ENCODE measurements at regions not wholly inside any gene's neighbourhood (a gene's known extent, or its start where the extent isn't known, plus 50 kb on each side); places are given as distances from the start of the nearest gene placed in this dataset.

- TF ChIP-seq CTCF (conservative IDR thresholded peaks at IDR 0.05; ENCODE audit: low read length) = no peak
- no peak overlapping the region for H3K4me3 ChIP-seq (ENCODE audit: low read length)
- DNase-seq (ENCODE audit: low read depth) = no peak
These were observed 287.1 kb downstream of the LPIN1 start for GRCh38 chr2:12033494-12033893.

GRCh38 chr2:12034382-12034781 lies 287.9 kb downstream of the LPIN1 start:
- no peak overlapping the region for H3K4me3 ChIP-seq (ENCODE audit: low read length)
- DNase-seq (ENCODE audit: low read depth) = no peak
- no peak for TF ChIP-seq CTCF (conservative IDR thresholded peaks at IDR 0.05; ENCODE audit: low read length)

GRCh38 chr2:12035029-12035720 lies 288.7 kb downstream of the LPIN1 start:
- TF ChIP-seq CTCF (conservative IDR thresholded peaks at IDR 0.05; ENCODE audit: low read length) = peak; percentile 13; the same call in 1 of the 2 replicates
- DNase-seq (ENCODE audit: low read depth) = peak; percentile 68

GRCh38 chr2:12035956-12036639 lies 289.7 kb downstream of the LPIN1 start:
- DNase-seq (ENCODE audit: low read depth) = no peak
- no peak for TF ChIP-seq CTCF (conservative IDR thresholded peaks at IDR 0.05; ENCODE audit: low read length)

More at GRCh38 chr2:12035029-12035720, 288.7 kb downstream of the LPIN1 start:
- H3K4me3 ChIP-seq (ENCODE audit: low read length) = no peak overlapping the region

GRCh38 chr2:12036640-12036983 lies 290.2 kb downstream of the LPIN1 start:
- no peak for TF ChIP-seq CTCF (conservative IDR thresholded peaks at IDR 0.05; ENCODE audit: low read length)
- no peak for DNase-seq (ENCODE audit: low read depth)
- H3K4me3 ChIP-seq (ENCODE audit: low read length) = no peak overlapping the region

More at GRCh38 chr2:12035956-12036639, 289.7 kb downstream of the LPIN1 start:
- H3K4me3 ChIP-seq (ENCODE audit: low read length) = no peak overlapping the region

GRCh38 chr2:12037301-12037700 lies 290.9 kb downstream of the LPIN1 start:
- DNase-seq (ENCODE audit: low read depth) = no peak
- H3K4me3 ChIP-seq (ENCODE audit: low read length) = no peak overlapping the region
- no peak for TF ChIP-seq CTCF (conservative IDR thresholded peaks at IDR 0.05; ENCODE audit: low read length)

GRCh38 chr2:12041236-12041635 lies 294.8 kb downstream of the LPIN1 start:
- TF ChIP-seq CTCF (conservative IDR thresholded peaks at IDR 0.05; ENCODE audit: low read length) = no peak
- H3K4me3 ChIP-seq (ENCODE audit: low read length) = no peak overlapping the region
- no peak for DNase-seq (ENCODE audit: low read depth)

Data from AG10803 (cell line).